ENCODE measurements at regions not wholly inside any gene's neighbourhood (a gene's known extent, or its start where the extent isn't known, plus 50 kb on each side); places are given as distances from the start of the nearest gene placed in this dataset.

DNA sequence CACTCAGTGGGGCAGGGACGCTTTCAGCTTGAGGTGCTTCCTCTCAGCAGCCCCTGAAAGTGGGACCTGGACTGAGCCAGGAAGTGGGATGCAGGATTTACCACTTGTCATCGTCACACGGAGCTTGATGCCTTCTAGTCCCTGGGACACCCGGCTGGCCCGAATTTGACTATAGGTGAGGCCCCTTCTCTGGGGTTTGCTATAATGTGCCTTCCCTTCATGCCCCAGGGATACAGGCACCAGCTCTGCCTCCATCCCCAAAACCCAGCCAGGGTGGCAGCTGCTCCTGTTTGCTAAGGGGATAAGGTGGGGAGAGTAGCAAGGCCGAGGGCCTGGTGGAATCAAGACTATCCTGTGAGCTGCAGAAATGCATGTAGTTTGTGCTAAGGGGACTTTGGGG is 235.0 kb downstream of the GLRX3 start:
- intact Hi-C loops (cut with DNase I) = no loop called here
- Histone ChIP-seq H3K36me3 (ENCODE audit: control insufficient read depth in 2 of 3, insufficient read depth in 3 of 3, low read length in 3 of 3) (no peaks in the 10 kb centered on the region), H3K27me3 (ENCODE audit: control insufficient read depth, insufficient read depth, low read length) (no peaks in the 10 kb centered on the region), H3K9ac (ENCODE audit: low read length in 3 of 3) (no peak overlapping the region), H3K27ac (ENCODE audit: low read depth in 2 of 2, low read length in 2 of 2) (no peak overlapping the region), H3K4me3 (ENCODE audit: low read length in 3 of 3) (no peak overlapping the region), H3K4me1 (ENCODE audit: control insufficient read depth in 2 of 3, insufficient read depth in 2 of 3, low read depth in 1 of 3, low read length in 3 of 3) (peaks cover 0 to 6% (median 4%) of the 10 kb centered on the region in 3 donors), H3K9me3 (ENCODE audit: control insufficient read depth in 2 of 3, insufficient read depth in 1 of 3, low read length in 3 of 3) (no peaks in the 10 kb centered on the region)
- peak in 1 of 5 donors; percentile 50 for DNase-seq
- no peak for FAIRE-seq
- TF ChIP-seq, protein P1, sequence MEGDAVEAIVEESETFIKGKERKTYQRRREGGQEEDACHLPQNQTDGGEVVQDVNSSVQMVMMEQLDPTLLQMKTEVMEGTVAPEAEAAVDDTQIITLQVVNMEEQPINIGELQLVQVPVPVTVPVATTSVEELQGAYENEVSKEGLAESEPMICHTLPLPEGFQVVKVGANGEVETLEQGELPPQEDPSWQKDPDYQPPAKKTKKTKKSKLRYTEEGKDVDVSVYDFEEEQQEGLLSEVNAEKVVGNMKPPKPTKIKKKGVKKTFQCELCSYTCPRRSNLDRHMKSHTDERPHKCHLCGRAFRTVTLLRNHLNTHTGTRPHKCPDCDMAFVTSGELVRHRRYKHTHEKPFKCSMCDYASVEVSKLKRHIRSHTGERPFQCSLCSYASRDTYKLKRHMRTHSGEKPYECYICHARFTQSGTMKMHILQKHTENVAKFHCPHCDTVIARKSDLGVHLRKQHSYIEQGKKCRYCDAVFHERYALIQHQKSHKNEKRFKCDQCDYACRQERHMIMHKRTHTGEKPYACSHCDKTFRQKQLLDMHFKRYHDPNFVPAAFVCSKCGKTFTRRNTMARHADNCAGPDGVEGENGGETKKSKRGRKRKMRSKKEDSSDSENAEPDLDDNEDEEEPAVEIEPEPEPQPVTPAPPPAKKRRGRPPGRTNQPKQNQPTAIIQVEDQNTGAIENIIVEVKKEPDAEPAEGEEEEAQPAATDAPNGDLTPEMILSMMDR (IDR thresholded peaks at IDR 0.05; ENCODE audit: borderline replicate concordance, extremely low read depth, insufficient read depth) = no peak

GRCh38 chr10:130371666-130372065 is 235.5 kb downstream of the GLRX3 start:
- Histone ChIP-seq H3K4me3 (ENCODE audit: low read length in 3 of 3) (no peak overlapping the region), H3K27me3 (ENCODE audit: control insufficient read depth, insufficient read depth, low read length) (no peaks in the 10 kb centered on the region), H3K36me3 (ENCODE audit: control insufficient read depth in 2 of 3, insufficient read depth in 3 of 3, low read length in 3 of 3) (no peaks in the 10 kb centered on the region), H3K9ac (ENCODE audit: low read length in 3 of 3) (no peak overlapping the region), H3K27ac (ENCODE audit: low read depth in 2 of 2, low read length in 2 of 2) (no peak overlapping the region), H3K4me1 (ENCODE audit: control insufficient read depth in 2 of 3, insufficient read depth in 2 of 3, low read depth in 1 of 3, low read length in 3 of 3) (peaks cover 0 to 6% (median 4%) of the 10 kb centered on the region in 3 donors), H3K9me3 (ENCODE audit: control insufficient read depth in 2 of 3, insufficient read depth in 1 of 3, low read length in 3 of 3) (no peaks in the 10 kb centered on the region)
- intact Hi-C loops (cut with DNase I) = no loop called here
- FAIRE-seq (no peak), DNase-seq (peak in 2 of 5 donors; percentile 20 to 38)
- TF ChIP-seq, protein P1 (IDR thresholded peaks at IDR 0.05; ENCODE audit: borderline replicate concordance, extremely low read depth, insufficient read depth) = no peak

DNA sequence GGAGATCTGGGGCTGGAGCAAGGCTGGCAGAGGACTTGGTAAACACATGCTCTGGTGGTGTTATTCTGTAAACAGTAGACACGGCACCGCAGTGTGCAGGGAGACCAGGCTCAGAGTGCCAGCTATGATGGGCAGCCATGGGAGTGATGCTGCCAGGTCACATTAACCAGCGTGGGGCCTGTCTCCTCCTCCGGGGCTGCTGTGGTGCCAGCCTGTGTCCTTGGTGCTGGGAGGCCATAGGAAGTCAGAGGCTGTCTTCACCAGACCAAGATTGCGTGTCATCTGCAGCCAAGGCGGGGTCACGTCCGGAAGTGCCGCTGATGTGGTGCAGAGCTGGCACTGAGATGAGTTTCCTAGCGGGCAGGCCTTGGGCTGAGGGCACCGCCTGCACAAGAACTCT is 236.0 kb downstream of the GLRX3 start:
- no peaks in the 10 kb centered on the region for H3K36me3 ChIP-seq (ENCODE audit: control insufficient read depth in 2 of 3, insufficient read depth in 3 of 3, low read length in 3 of 3)
- DNase-seq (no peak), FAIRE-seq (no peak)
- no peaks in the 10 kb centered on the region for H3K27me3 ChIP-seq (ENCODE audit: control insufficient read depth, insufficient read depth, low read length)
- TF ChIP-seq, protein P1 (IDR thresholded peaks at IDR 0.05; ENCODE audit: borderline replicate concordance, extremely low read depth, insufficient read depth) = no peak
- intact Hi-C loops (cut with DNase I) = no loop called here
- no peak overlapping the region for H3K4me3 ChIP-seq (ENCODE audit: low read length in 3 of 3)
- H3K9me3 ChIP-seq (ENCODE audit: control insufficient read depth in 2 of 3, insufficient read depth in 1 of 3, low read length in 3 of 3) = no peaks in the 10 kb centered on the region
- H3K27ac ChIP-seq (ENCODE audit: low read depth in 2 of 2, low read length in 2 of 2) = no peak overlapping the region
- peaks cover 0 to 6% (median 4%) of the 10 kb centered on the region in 3 donors for H3K4me1 ChIP-seq (ENCODE audit: control insufficient read depth in 2 of 3, insufficient read depth in 2 of 3, low read depth in 1 of 3, low read length in 3 of 3)
- no peak overlapping the region for H3K9ac ChIP-seq (ENCODE audit: low read length in 3 of 3)

- Histone ChIP-seq H3K27ac (ENCODE audit: low read depth in 2 of 2, low read length in 2 of 2) (no peak overlapping the region), H3K36me3 (ENCODE audit: control insufficient read depth in 2 of 3, insufficient read depth in 3 of 3, low read length in 3 of 3) (no peaks in the 10 kb centered on the region), H3K4me1 (ENCODE audit: control insufficient read depth in 2 of 3, insufficient read depth in 2 of 3, low read depth in 1 of 3, low read length in 3 of 3) (peaks cover 0 to 6% (median 4%) of the 10 kb centered on the region in 3 donors), H3K4me3 (ENCODE audit: low read length in 3 of 3) (no peak overlapping the region), H3K9ac (ENCODE audit: low read length in 3 of 3) (no peak overlapping the region), H3K27me3 (ENCODE audit: control insufficient read depth, insufficient read depth, low read length) (no peaks in the 10 kb centered on the region), H3K9me3 (ENCODE audit: control insufficient read depth in 2 of 3, insufficient read depth in 1 of 3, low read length in 3 of 3) (no peaks in the 10 kb centered on the region)
- DNase-seq (peak in 1 of 5 donors; percentile 33), FAIRE-seq (no peak)
- intact Hi-C loops (cut with DNase I) = no loop called here
- TF ChIP-seq, protein P1 (IDR thresholded peaks at IDR 0.05; ENCODE audit: borderline replicate concordance, extremely low read depth, insufficient read depth) = no peak
Observed at GRCh38 chr10:130372866-130373265, 236.7 kb downstream of the GLRX3 start.
